Erythroblast (primary cell): ENCODE measurements at regions not wholly inside any gene's neighbourhood (a gene's known extent, or its start where the extent isn't known, plus 50 kb on each side); places are given as distances from the start of the nearest gene placed in this dataset.

Experiments
- GATA1 ChIP-seq: IDR thresholded peaks from 2 replicates; pipeline ENCODE4 v1.6.1; 2011; ENCODE audit warnings: low read depth, mild to moderate bottlenecking, control low read depth, low read length, moderate library complexity
- POLR2A ChIP-seq: IDR thresholded peaks from 2 replicates; pipeline ENCODE4 v1.6.1; 2011; ENCODE audit warnings: mild to moderate bottlenecking, low read length

DNA sequence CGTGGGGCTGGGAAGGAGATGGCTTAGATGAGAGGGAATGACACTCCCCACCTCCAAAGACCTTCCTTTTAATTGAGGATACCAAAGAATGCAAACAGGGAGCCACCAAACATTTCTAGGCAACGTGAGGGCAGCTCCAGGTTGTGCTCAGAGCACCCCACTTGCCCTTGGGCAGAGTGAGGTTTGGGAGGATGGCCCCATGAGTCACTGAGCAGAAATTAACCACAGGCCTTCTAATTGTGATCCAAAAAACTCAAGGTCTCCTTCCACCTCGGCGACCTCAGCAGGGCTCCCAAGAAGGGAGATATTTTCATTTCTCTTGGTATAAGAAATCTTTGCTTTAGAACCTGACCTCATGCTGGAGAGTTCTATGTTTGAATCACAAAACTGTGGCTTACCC lies 305.0 kb upstream of the TPM1 start:
- TF ChIP-seq POLR2A (no peak), GATA1 (no peak)
